ENCODE measurements at regions not wholly inside any gene's neighbourhood (a gene's known extent, or its start where the extent isn't known, plus 50 kb on each side); places are given as distances from the start of the nearest gene placed in this dataset.

DNA sequence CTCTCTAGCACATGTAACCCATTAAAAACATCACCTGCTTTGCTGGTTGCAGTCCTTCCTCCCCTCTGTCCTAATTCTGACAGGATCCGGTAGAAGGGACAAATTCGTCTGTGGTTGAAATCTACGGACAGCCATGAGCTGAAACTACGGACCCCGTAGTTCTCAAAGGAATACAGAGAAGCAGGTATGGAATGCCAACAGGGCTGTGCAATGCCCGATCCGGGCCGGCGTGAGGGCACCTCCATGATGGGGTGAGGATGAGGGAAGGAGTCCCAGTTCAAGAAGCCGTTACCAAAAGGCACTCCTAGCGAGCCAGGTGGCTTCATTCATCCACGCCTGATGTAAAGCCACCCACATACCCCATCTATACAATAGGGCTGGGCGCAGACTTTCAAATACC is 160.0 kb upstream of the NSMCE3 start:
- no peak for DNase-seq

GRCh38 chr15:29428925-29429573 is 159.4 kb upstream of the NSMCE3 start:
- no peak for DNase-seq

GRCh38 chr15:29425864-29426263 is 156.2 kb upstream of the NSMCE3 start:
- DNase-seq: no peak

GRCh38 chr15:29424118-29424517 is 154.5 kb upstream of the NSMCE3 start:
- no peak for DNase-seq

- DNase-seq: no peak
Observed at GRCh38 chr15:29422606-29423005, 153.0 kb upstream of the NSMCE3 start.

DNA sequence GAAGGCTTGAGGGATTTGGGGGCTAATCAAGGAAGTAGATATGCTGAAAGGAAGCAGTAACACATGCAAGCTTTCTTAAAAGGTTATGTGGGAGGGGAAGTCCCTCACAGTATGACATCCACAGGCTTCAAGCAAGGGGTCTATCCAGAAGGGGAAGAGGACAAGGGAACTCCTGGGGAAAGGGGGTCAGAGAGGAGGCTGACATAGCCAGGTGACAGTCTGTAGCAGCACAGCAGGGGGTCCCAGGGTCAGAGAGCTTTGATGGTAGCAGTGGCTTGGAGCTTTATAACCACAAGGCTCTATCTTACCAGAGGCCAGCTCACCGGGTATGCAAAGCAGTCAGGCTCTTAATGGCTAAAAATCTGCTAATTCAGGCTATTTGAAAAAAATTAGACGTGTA is 150.6 kb upstream of the NSMCE3 start:
- DNase-seq: no peak

DNA sequence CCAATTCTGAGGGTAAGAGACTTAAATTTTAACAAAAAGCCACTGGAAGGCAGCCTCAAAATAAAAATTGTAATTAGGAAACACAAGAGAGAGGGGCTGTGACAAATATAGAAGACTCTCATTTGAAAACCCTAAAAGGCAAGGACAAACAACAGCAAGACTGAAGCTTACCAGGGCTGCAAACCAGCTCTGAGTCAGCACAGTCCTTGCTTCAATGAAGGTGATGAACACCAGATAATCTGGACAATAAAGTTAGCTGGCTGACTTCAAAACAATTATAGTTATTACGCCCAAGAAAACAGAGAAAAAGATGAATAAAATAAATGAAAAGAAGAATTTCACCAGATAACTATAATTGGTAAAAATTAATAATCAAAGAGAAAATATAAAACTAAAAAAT is 149.3 kb upstream of the NSMCE3 start:
- no peak for DNase-seq

GRCh38 chr15:29418178-29418577 is 148.6 kb upstream of the NSMCE3 start:
- DNase-seq: no peak

DNA sequence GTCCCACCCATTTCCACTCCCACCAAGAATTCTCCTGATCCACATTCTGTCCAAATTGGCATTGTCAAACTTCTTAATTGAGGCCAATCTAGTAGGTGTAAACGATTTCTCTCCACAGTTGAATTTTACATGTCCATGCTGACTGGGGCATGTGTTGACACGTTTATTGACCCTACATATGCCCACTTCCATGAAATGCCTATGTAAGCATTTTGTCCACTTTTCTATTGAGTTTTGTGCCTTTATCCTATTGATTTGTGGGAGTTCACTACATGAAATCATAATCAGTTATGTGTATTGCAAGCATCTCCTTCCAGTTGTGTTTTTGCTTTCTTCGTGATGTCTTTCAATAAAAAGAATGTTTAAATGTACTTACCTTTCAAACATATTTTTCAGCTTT is 141.7 kb upstream of the NSMCE3 start:
- no peak for DNase-seq

GRCh38 chr15:29410338-29410737 is 140.7 kb upstream of the NSMCE3 start:
- no peak for DNase-seq

GRCh38 chr15:29409890-29410289 is 140.3 kb upstream of the NSMCE3 start:
- no peak for DNase-seq

- no peak for DNase-seq
Observed at GRCh38 chr15:29405564-29405963, 135.9 kb upstream of the NSMCE3 start.

DNA sequence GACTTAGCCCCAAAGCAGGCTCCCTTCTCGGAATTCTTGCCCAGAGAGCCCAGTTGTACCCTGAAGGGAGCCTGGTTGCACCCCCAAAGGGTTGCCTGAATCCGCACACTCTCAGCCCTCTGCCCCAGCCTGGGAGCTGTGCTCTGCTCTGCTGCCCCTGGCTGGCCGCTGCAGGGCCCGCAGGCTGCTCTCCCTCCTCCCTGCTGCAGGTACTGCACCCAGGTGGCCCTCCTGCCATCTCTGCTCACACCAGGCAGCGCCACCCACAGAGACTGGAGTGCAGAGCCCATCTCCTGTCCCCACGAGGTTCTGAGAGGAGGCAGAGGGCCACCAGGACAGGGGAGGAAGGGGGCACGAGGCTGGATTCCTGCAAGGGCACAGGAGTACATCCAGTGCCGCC is 134.2 kb upstream of the NSMCE3 start:
- DNase-seq: no peak

DNA sequence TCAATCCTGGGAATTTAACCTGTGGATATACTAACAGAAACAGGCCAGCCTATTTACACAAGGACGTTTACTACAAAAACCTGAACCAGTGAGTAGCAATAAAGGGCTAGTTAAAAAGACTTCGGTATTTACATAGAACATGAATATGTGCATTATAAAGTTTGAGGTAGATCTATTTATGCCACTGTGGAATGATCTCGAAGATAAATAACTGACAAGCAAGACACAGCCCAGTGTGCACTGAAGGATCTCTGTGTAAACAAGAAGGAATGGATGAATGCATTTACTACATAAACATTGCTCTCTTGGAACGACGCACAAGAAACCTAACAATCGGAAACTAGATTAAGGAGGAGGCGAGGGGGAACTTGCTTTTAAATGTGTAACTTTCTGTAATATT is 132.0 kb upstream of the NSMCE3 start:
- no peak for DNase-seq

- DNase-seq: no peak
Observed at GRCh38 chr15:29400701-29401100, 131.1 kb upstream of the NSMCE3 start.

- DNase-seq: peak in 2 of 58 donors; percentile 20 to 23
Observed at GRCh38 chr15:29398907-29399306, 129.3 kb upstream of the NSMCE3 start.

- no peak for DNase-seq
Observed at GRCh38 chr15:29396176-29396811, 126.7 kb upstream of the NSMCE3 start.

DNA sequence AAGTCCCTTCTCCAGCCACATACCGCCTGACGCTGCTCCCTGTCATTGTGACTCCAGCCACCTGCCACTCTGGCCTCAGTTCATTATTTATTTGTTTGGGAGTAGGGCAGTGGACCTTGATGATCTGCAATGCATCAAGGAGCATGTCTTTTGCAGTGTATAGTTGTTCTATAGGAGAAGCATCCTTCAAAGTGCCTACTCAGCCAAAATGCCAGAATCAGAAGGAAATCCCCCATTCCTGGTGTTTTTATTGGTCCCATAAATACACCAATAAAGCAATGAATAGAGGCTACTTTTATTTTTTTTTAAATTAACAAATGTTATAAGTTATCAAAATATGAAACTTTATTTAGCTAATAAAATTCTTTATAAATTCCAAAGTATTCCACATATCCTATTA is 123.8 kb upstream of the NSMCE3 start:
- no peak for DNase-seq

DNA sequence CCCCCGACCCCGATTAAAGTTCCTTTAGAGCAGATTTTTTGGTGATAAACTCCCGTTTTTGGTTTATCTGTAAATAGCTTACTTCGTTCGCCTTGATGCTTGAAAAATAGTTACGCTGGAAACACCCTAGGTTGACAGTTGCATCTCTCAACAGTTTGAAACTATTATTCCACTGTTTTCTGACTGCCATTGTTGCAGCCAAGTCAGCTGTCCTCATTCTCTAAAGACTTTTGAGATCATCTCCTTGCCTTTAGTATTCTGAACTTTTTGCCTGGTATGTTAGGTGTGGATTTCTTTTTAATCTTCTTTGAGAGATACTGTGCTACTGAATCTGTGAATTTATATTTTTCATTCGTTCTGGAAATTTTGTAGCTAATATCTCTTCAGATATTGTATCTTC is 122.7 kb upstream of the NSMCE3 start:
- no peak for DNase-seq

DNA sequence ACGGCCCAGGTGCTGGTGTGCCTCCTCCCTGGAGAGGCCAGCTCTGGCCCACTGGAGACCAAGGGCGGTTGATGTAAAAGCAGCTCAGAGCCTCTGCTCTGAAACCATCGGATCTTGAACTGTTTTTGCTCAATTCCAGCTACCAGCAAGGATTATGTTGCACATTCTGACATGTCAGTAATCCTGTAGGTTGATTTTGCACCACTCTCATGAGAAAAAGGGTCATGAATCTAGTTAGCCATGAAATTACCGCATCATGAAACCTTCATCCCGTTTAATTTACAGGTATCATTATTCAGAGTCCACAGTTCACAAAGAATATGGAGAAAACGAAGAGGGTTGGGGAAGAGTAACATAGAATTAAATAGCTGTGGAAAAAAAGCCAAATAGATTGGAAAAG is 120.4 kb upstream of the NSMCE3 start:
- no peak for DNase-seq

DNA sequence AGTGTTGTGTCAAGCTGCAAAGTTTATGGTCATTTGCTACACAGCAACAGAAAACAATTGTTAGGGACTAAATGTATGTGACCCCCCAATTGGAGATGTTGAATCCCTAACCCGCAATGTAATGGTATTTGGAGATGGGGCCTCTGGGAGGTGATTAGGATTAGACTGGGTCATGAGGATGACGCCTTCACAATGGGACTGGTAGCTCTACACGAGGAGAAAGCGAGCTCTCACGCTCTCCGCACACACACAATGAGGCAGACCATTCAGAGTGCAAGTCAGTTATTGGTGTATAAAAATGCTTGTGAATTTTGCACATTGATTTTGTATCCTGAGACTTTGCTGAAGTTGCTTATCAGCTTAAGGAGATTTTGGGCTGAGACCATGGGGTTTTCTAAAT is 116.9 kb upstream of the NSMCE3 start:
- DNase-seq: no peak

GRCh38 chr15:29383367-29383766 is 113.7 kb upstream of the NSMCE3 start:
- DNase-seq: no peak

DNA sequence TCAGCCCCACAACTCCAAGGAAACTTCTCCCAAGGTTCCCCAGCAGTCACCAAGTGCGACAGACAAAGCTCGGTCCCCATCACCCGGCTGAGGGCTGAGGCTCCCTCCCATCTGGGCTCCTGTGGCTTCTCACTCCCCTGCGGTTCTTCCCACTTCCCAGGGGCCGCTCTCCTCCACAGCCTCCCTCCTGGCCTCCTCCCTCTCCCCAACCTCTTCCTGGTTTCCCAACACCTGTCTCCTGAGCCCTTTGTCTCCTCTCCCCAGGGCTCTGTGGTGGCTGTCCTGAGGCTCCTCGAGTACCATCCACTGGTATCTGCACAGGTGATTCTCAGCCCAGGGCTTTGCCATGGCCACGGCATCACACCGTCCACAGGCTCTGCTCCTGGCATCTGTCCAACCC is 113.2 kb upstream of the NSMCE3 start:
- DNase-seq: no peak

DNA sequence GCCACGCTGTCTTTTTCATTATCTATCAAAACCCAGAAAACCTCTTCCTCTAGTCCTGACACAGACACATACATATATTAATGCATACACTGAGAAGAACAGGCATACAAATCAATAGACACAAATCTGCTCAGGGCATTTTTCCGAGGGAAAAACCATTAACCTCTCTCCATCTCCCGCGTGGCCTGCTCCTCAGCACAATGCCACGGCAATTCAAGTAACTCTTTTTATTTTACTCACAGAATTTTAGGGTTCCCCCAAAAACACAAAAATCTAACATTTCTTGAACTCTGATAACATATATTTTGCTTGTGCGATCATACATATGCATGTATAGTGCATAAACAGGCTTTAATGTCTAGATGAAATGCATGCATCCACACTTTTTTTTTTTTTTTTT is 110.8 kb upstream of the NSMCE3 start:
- DNase-seq: no peak
